HFF-Myc (cell line): ENCODE measurements at regions not wholly inside any gene's neighbourhood (a gene's known extent, or its start where the extent isn't known, plus 50 kb on each side); places are given as distances from the start of the nearest gene placed in this dataset.
A peak's percentile ranks its signal among the peaks of the same experiment; 100 is the strongest.

Experiments
- DNase-seq: peaks from one replicate; pipeline ENCODE4 v3.0.0-alpha.2; 2011; ENCODE audit warnings: low read depth; ENCODE audit errors: extremely low read depth
- H3K4me3 ChIP-seq: replicated peaks from 2 replicates; pipeline ENCODE4 v1.5.1; 2011; ENCODE audit warnings: low read depth, mild to moderate bottlenecking, control low read depth, low read length
- TF ChIP-seq, protein P1 (sequence below): IDR thresholded peaks from 2 replicates; pipeline ENCODE4 v1.5.1; 2012; ENCODE audit warnings: mild to moderate bottlenecking, low read depth, low read length, control low read depth; ENCODE audit errors: missing control alignments

DNA sequence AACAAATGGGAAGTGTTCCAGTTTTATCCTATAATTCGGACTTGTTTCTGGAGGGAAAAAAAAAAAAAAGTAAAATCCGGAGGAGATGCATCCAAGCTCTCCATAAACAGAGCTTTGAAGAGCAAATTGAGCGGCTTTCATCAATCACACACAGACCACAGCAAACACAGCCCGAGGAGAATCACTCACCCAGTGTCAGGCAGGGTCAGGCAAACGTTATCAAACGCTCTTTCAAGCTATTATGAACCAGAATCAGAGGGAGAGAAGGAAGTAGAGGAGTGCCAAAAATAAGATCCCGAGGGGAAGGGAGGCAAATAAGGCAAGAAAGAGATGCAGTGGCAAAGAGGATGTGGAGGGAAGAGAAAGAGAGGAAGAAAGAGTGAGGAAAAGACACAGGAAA, 188.3 kb upstream of the CAMK1G start:
- DNase-seq = no peak
- TF ChIP-seq, protein P1, sequence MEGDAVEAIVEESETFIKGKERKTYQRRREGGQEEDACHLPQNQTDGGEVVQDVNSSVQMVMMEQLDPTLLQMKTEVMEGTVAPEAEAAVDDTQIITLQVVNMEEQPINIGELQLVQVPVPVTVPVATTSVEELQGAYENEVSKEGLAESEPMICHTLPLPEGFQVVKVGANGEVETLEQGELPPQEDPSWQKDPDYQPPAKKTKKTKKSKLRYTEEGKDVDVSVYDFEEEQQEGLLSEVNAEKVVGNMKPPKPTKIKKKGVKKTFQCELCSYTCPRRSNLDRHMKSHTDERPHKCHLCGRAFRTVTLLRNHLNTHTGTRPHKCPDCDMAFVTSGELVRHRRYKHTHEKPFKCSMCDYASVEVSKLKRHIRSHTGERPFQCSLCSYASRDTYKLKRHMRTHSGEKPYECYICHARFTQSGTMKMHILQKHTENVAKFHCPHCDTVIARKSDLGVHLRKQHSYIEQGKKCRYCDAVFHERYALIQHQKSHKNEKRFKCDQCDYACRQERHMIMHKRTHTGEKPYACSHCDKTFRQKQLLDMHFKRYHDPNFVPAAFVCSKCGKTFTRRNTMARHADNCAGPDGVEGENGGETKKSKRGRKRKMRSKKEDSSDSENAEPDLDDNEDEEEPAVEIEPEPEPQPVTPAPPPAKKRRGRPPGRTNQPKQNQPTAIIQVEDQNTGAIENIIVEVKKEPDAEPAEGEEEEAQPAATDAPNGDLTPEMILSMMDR = no peak
- H3K4me3 ChIP-seq = no peak overlapping the region

DNA sequence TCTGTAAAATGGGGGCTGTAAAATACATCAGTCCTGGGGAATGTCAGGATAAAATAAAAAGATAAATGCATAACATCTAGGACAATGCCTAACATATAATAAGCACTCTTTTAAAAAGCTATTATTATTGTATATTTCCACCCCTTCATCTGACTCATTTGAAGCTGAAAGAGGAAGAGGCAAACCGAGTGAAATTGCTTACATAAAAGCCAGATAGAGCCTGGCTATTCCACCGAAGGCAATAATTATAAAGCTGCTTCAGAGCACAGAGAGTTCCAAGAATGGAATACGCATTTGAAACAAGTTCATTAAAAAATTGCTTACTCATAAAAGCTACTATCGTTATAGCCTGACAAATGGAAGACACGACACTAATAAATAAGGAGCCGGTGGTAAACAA, 186.1 kb upstream of the CAMK1G start:
- no peak for DNase-seq
- H3K4me3 ChIP-seq = no peak overlapping the region
- TF ChIP-seq, protein P1 = no peak

DNA sequence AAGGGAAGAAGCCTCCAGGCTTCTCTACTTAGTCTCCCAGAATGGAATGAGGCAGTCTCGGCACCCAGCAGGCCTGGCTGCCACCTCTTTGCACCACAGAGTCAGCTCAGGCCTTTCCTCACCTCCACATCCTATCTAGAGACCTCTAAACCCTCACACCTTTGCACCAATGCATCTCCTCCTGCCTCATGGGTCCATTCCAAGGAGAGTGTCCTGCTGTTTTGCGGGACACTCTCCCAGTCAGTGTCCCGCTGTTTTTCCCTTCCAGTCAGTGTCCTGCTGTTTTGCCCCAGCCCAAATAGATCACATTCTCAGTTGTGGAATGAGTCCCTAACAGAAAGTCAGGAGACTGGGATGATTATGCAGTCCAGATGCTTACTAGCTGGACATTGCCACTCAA, 185.6 kb upstream of the CAMK1G start:
- TF ChIP-seq, protein P1 = no peak

DNA sequence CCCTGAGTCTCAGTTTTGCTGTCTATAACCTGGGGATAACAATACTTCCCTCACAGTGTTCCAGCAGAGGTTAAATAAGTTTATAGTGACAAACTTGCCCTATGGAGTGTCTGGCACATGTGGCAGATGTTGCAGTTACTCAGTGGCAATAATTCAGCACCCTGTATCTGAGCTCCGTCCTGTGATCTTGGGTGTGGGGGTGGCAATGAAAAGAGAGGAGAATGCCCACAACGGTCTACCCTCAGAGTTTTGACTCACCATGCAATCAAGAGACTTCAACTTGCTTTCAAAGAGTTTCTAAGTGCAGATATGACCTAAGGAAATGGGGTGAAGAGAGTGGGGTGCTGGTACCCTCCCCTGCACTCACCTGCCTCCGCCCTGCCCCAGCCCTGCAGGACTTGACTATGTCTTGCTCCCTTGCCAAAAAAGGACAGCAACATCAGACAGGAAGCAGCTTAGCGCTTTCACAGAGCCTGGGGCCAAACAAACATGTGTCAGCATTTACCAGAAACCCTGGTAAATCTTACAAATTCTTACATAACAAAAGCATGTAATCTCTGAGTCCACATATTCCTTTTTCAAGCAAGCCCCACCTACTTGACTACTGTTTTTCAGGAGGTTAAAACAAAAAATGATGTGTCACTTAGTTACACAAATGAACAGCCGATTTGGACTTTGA, 185.1 kb upstream of the CAMK1G start:
- TF ChIP-seq, protein P1 = no peak
- DNase-seq = peak; percentile 80
- no peak overlapping the region for H3K4me3 ChIP-seq

More for the DNA sequence above, 185.6 kb upstream of the CAMK1G start:
- DNase-seq = no peak
- H3K4me3 ChIP-seq = no peak overlapping the region

DNA sequence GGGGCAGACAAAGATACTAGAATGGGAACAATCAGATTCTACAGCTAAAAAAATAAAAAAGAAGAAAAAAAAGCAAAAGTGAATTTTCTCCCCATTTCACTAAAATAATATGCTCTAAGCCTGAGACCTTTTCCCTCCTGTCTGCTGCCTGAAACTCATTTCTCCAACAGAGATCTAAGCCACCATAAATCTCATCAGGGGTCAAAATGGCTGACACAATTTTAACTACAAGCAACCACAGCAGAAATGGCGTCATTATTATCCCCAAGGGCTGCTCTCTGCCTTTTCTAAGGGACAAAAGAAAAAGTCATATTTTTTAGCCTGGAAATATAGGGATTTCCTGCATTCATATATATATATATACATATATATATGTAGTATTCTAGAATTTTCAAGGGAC, 183.7 kb upstream of the CAMK1G start:
- TF ChIP-seq, protein P1 = no peak
- no peak overlapping the region for H3K4me3 ChIP-seq
- no peak for DNase-seq

DNA sequence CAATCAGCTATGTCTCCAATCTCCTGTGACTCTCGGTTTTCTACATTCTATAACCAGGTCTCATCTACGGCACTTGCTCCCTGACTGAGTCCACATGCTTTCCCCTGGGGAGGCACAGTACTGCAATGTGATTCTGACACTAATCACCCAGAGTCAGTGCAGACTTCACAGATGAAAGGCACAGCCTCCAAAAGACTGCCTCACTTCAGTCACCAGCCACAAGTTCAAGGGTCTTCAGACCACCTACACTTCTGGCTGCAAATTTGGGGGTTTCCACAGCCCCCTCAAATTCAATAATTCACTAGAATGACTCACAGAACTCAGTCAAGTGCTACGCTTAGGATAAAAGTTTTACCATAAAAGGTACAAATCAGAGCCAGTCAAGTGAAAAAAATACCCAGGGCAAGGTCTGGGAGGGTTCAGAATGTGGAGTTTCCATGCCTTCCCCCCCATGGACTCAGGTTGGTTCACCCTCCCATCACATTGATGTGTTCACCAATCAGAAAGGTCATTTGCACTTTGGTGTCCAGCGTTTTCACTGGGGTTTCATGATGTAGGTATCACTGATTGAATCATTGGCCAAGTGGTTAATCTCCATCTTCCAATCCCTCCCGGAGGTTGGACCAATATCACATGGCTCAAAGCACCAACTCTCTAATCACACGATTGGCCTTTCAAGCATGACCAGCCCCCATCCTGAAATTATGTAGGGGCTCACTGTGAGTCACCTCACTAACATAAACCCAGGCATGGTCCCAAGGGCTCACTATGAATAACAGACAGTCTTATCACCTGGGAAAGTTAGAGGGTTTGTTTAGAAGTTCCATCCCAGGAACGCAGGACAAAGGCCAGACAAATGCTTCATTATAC, 182.9 kb upstream of the CAMK1G start:
- no peak overlapping the region for H3K4me3 ChIP-seq
- TF ChIP-seq, protein P1 = no peak
- no peak for DNase-seq
